ENCODE measurements at regions not wholly inside any gene's neighbourhood (a gene's known extent, or its start where the extent isn't known, plus 50 kb on each side); places are given as distances from the start of the nearest gene placed in this dataset.

- peak; percentile 95 for DNase-seq (ENCODE audit: low read depth)
Observed at GRCh38 chr9:78860801-78861475, 564.0 kb downstream of the PSAT1 start.

GRCh38 chr9:78863531-78863930 is 566.6 kb downstream of the PSAT1 start:
- DNase-seq (ENCODE audit: low read depth) = no peak

- DNase-seq (ENCODE audit: low read depth) = peak; percentile 48
Observed at GRCh38 chr9:78865737-78866136, 568.8 kb downstream of the PSAT1 start.

GRCh38 chr9:78866207-78867132 is 569.5 kb downstream of the PSAT1 start:
- peak; percentile 97 for DNase-seq (ENCODE audit: low read depth)

- DNase-seq (ENCODE audit: low read depth) = peak; percentile 62
Observed at GRCh38 chr9:78871086-78871451, 574.1 kb downstream of the PSAT1 start.

- DNase-seq (ENCODE audit: low read depth) = peak; percentile 99
Observed at GRCh38 chr9:78871452-78872331, 574.8 kb downstream of the PSAT1 start.

- DNase-seq (ENCODE audit: low read depth) = peak; percentile 61
Observed at GRCh38 chr9:78874061-78874460, 577.1 kb downstream of the PSAT1 start.

- peak; percentile 87 for DNase-seq (ENCODE audit: low read depth)
Observed at GRCh38 chr9:78879324-78880100, 582.6 kb downstream of the PSAT1 start.

GRCh38 chr9:78881295-78881694 is 584.4 kb downstream of the PSAT1 start:
- peak; percentile 39 for DNase-seq (ENCODE audit: low read depth)

GRCh38 chr9:78882481-78882880 is 585.6 kb downstream of the PSAT1 start:
- no peak for DNase-seq (ENCODE audit: low read depth)

GRCh38 chr9:78884611-78885150 is 587.8 kb downstream of the PSAT1 start:
- DNase-seq (ENCODE audit: low read depth) = peak; percentile 58

- DNase-seq (ENCODE audit: low read depth) = no peak
Observed at GRCh38 chr9:78892182-78892581, 595.3 kb downstream of the PSAT1 start.

- no peak for DNase-seq (ENCODE audit: low read depth)
Observed at GRCh38 chr9:78892769-78893168, 595.8 kb downstream of the PSAT1 start.

GRCh38 chr9:78893774-78894401 is 597.0 kb downstream of the PSAT1 start:
- DNase-seq (ENCODE audit: low read depth) = no peak

- no peak for DNase-seq (ENCODE audit: low read depth)
Observed at GRCh38 chr9:78896479-78896878, 599.6 kb downstream of the PSAT1 start.

GRCh38 chr9:78898234-78898633 is 601.3 kb downstream of the PSAT1 start:
- DNase-seq (ENCODE audit: low read depth) = peak; percentile 54

- no peak for DNase-seq (ENCODE audit: low read depth)
Observed at GRCh38 chr9:78899006-78899405, 602.1 kb downstream of the PSAT1 start.

- no peak for DNase-seq (ENCODE audit: low read depth)
Observed at GRCh38 chr9:78900500-78900899, 603.6 kb downstream of the PSAT1 start.

- no peak for DNase-seq (ENCODE audit: low read depth)
Observed at GRCh38 chr9:78902051-78902450, 605.1 kb downstream of the PSAT1 start.

- no peak for DNase-seq (ENCODE audit: low read depth)
Observed at GRCh38 chr9:78903581-78903980, 606.7 kb downstream of the PSAT1 start.

- DNase-seq (ENCODE audit: low read depth) = no peak
Observed at GRCh38 chr9:78904686-78905085, 607.8 kb downstream of the PSAT1 start.

Measured in M059J (cell line).